Right lobe of liver (tissue), 4 donors: ENCODE measurements at regions not wholly inside any gene's neighbourhood (a gene's known extent, or its start where the extent isn't known, plus 50 kb on each side); places are given as distances from the start of the nearest gene placed in this dataset.

Experiments used
- CTCF ChIP-seq, 4 donors: fragments of 200-600 bp in 3 of 4; fragments of 450-650 bp in 1 of 4; IDR thresholded peaks; one replicate each; pipeline versions ENCODE4 v1.5.1 to v1.8.0; 2016 to 2022; ENCODE audit warnings: antibody characterized with exemption in 4 of 4, mild to moderate bottlenecking in 2 of 4
- POLR2A ChIP-seq: fragments of 450-650 bp; IDR thresholded peaks from one replicate; pipeline ENCODE4 v1.6.1; 2017; ENCODE audit warnings: antibody characterized with exemption, mild to moderate bottlenecking
- donor health status: DM: no; HTN: no; CAD: no.
- donor health status: DM: no; HTN: no; CAD: no.
- donor health status: DM: no; HTN: yes; CAD: no.

DNA sequence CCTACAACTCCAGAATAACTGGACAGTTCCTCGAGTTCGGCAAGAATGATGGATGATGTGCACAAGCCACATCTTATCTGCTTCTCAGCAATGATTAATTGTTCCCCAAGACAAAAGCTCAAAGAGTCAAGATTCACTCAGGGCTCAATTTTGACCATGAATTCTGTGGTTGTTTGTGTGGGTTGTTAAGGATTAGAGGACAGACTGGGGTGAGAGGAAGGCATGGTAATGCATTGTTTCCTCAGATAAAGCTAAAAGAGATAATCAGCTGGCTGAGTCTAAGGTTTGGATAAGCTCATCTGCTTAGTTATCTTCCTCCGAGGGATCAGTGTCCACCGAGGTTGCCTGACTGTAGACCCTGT lies 161.0 kb downstream of the CPEB2 start:
- TF ChIP-seq POLR2A (no peak), CTCF (IDR thresholded peaks at IDR 0.05) (no peak)
